ENCODE measurements at regions not wholly inside any gene's neighbourhood (a gene's known extent, or its start where the extent isn't known, plus 50 kb on each side); places are given as distances from the start of the nearest gene placed in this dataset.

GRCh38 chr6:113756290-113756665 lies 100.9 kb upstream of the MARCKS start:
- WGBS, 2 donors = 84 to 90% methylated on average over 2 of the region's 2 CpGs
- H3K4me3 ChIP-seq = no peak overlapping the region
- H3K27ac ChIP-seq = no peak overlapping the region
- TF ChIP-seq CTCF (IDR thresholded peaks at IDR 0.05) (no peak), POLR2A (IDR thresholded peaks at IDR 0.05) (no peak)
- intact Hi-C loops (cut with DNase I) = no loop called here
- H3K4me1 ChIP-seq = no peaks in the 10 kb centered on the region
- DNase-seq = no peak
- H3K9me3 ChIP-seq = no peaks in the 10 kb centered on the region
- H3K27me3 ChIP-seq = no peaks in the 10 kb centered on the region
- H3K36me3 ChIP-seq = no peaks in the 10 kb centered on the region

GRCh38 chr6:113758214-113758613 lies 98.9 kb upstream of the MARCKS start:
- Histone ChIP-seq H3K36me3 (no peaks in the 10 kb centered on the region), H3K9me3 (no peaks in the 10 kb centered on the region), H3K27ac (no peak overlapping the region), H3K27me3 (no peaks in the 10 kb centered on the region), H3K4me3 (no peak overlapping the region), H3K4me1 (peaks cover 0 to 6% (median 3%) of the 10 kb centered on the region in 3 donors)
- no peak for DNase-seq
- intact Hi-C loops (cut with DNase I) = no loop called here
- TF ChIP-seq POLR2A (IDR thresholded peaks at IDR 0.05) = no peak
- TF ChIP-seq CTCF (IDR thresholded peaks at IDR 0.05) = no peak
- WGBS, 2 donors = 75 to 83% methylated on average over 7 of the region's 7 CpGs

- WGBS, 2 donors = 53 to 76% methylated on average over 1 of the region's 1 CpG
- Histone ChIP-seq H3K9me3 (no peaks in the 10 kb centered on the region), H3K4me1 (peaks cover 0 to 11% (median 7%) of the 10 kb centered on the region in 3 donors), H3K4me3 (no peak overlapping the region), H3K36me3 (no peaks in the 10 kb centered on the region), H3K27ac (peak overlapping the region in 1 of 4 donors; percentile 36), H3K27me3 (no peaks in the 10 kb centered on the region)
- DNase-seq = no peak
- intact Hi-C loops (cut with DNase I) = no loop called here
- no peak for TF ChIP-seq POLR2A (IDR thresholded peaks at IDR 0.05)
Measured at GRCh38 chr6:113758826-113759574, 98.1 kb upstream of the MARCKS start.

GRCh38 chr6:113762641-113763040 lies 94.5 kb upstream of the MARCKS start:
- intact Hi-C loops (cut with DNase I) = no loop called here
- TF ChIP-seq CTCF (IDR thresholded peaks at IDR 0.05) (no peak), POLR2A (IDR thresholded peaks at IDR 0.05) (no peak)
- Histone ChIP-seq H3K36me3 (no peaks in the 10 kb centered on the region), H3K4me3 (no peak overlapping the region), H3K9me3 (no peaks in the 10 kb centered on the region), H3K27ac (peak overlapping the region in 1 of 4 donors; percentile 42), H3K4me1 (peaks cover 0 to 11% (median 7%) of the 10 kb centered on the region in 3 donors), H3K27me3 (no peaks in the 10 kb centered on the region)
- DNase-seq = no peak
- WGBS, 2 donors = 50 to 71% methylated on average over 2 of the region's 2 CpGs

- no peak for TF ChIP-seq POLR2A (IDR thresholded peaks at IDR 0.05)
- TF ChIP-seq CTCF (IDR thresholded peaks at IDR 0.05) = no peak
- 45 to 68% methylated on average over 1 of the region's 1 CpG for WGBS, 2 donors
- intact Hi-C loops (cut with DNase I) = no loop called here
- DNase-seq = no peak
- Histone ChIP-seq H3K4me3 (no peak overlapping the region), H3K27me3 (no peaks in the 10 kb centered on the region), H3K4me1 (peaks cover 0 to 11% (median 7%) of the 10 kb centered on the region in 3 donors), H3K9me3 (no peaks in the 10 kb centered on the region), H3K27ac (peak overlapping the region in 3 of 4 donors; percentile 42 to 58 (median 46)), H3K36me3 (no peaks in the 10 kb centered on the region)
Measured at GRCh38 chr6:113763311-113763766, 93.8 kb upstream of the MARCKS start.

Data from esophagus squamous epithelium (tissue), 5 donors.